ENCODE measurements at regions not wholly inside any gene's neighbourhood (a gene's known extent, or its start where the extent isn't known, plus 50 kb on each side); places are given as distances from the start of the nearest gene placed in this dataset.

DNA sequence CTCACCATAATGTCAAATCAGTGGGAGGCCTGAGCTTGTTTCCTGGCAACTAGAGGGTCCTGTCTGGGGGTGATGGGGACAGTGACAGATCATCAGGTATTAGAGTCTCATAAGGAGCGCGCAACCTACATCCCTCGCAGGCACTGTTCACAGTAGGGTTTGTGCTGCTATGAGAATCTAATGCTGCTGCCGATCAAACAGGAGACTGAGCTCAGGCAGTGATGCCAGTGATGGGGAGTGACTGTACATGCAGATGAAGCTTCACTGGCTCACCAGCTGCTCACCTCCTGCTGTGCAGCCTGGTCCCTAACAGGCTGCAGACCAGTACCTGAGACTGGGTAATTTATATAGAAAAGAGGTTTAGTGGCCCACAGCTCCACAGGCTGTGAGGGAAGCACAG lies 147.3 kb downstream of the TTLL2 start:
- TF ChIP-seq, protein P1, sequence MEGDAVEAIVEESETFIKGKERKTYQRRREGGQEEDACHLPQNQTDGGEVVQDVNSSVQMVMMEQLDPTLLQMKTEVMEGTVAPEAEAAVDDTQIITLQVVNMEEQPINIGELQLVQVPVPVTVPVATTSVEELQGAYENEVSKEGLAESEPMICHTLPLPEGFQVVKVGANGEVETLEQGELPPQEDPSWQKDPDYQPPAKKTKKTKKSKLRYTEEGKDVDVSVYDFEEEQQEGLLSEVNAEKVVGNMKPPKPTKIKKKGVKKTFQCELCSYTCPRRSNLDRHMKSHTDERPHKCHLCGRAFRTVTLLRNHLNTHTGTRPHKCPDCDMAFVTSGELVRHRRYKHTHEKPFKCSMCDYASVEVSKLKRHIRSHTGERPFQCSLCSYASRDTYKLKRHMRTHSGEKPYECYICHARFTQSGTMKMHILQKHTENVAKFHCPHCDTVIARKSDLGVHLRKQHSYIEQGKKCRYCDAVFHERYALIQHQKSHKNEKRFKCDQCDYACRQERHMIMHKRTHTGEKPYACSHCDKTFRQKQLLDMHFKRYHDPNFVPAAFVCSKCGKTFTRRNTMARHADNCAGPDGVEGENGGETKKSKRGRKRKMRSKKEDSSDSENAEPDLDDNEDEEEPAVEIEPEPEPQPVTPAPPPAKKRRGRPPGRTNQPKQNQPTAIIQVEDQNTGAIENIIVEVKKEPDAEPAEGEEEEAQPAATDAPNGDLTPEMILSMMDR (conservative IDR thresholded peaks at IDR 0.05): no peak
- TF ChIP-seq ZFX (IDR thresholded peaks at IDR 0.05): no peak

All from C4-2B (cell line).